ENCODE measurements at regions not wholly inside any gene's neighbourhood (a gene's known extent, or its start where the extent isn't known, plus 50 kb on each side); places are given as distances from the start of the nearest gene placed in this dataset.
A peak's percentile ranks its signal among the peaks of the same experiment; 100 is the strongest.

DNA sequence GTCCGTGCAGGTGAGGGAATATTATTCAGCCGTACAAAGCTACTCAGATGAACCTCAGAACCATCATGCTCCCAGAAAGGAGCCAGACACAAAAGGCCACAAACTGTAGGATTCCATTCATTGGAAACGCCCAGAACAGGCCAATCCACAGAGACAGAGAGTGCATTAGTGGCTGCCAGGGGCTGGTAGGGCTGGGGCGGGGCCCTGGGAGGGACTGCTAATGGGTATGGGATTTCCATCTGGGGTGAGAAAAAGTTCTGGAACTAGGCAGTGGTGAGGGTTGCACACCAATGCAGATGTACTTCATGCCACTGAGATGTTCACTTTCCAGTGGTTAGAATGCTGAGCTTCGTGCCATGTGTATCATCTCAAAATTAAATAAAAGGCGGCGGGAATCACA lies 101.1 kb downstream of the RFLNA start:
- H3K4me1 ChIP-seq, result peaks cover 0 to 99% (median 93%) of the 10 kb centered on the region in 4 donors
- DNase-seq, result no peak
- intact Hi-C loops (cut with DNase I), result no loop called here
- peak overlapping the region; percentile 94 to 99 (median 96) for H3K27ac ChIP-seq
- H3K36me3 ChIP-seq, result peaks cover 0 to 45% (median 21%) of the 10 kb centered on the region in 4 donors
- no peak overlapping the region for H3K4me3 ChIP-seq
- no peaks in the 10 kb centered on the region for H3K27me3 ChIP-seq
- TF ChIP-seq POLR2A (IDR thresholded peaks at IDR 0.05), result no peak
- TF ChIP-seq, protein P1, sequence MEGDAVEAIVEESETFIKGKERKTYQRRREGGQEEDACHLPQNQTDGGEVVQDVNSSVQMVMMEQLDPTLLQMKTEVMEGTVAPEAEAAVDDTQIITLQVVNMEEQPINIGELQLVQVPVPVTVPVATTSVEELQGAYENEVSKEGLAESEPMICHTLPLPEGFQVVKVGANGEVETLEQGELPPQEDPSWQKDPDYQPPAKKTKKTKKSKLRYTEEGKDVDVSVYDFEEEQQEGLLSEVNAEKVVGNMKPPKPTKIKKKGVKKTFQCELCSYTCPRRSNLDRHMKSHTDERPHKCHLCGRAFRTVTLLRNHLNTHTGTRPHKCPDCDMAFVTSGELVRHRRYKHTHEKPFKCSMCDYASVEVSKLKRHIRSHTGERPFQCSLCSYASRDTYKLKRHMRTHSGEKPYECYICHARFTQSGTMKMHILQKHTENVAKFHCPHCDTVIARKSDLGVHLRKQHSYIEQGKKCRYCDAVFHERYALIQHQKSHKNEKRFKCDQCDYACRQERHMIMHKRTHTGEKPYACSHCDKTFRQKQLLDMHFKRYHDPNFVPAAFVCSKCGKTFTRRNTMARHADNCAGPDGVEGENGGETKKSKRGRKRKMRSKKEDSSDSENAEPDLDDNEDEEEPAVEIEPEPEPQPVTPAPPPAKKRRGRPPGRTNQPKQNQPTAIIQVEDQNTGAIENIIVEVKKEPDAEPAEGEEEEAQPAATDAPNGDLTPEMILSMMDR (IDR thresholded peaks at IDR 0.05), result no peak
- no peak for TF ChIP-seq EP300 (IDR thresholded peaks at IDR 0.05)
- TF ChIP-seq POLR2AphosphoS5 (IDR thresholded peaks at IDR 0.05), result no peak
- WGBS, 2 donors, result 76 to 84% methylated on average over 7 of the region's 7 CpGs
- H3K9me3 ChIP-seq, result no peaks in the 10 kb centered on the region

DNA sequence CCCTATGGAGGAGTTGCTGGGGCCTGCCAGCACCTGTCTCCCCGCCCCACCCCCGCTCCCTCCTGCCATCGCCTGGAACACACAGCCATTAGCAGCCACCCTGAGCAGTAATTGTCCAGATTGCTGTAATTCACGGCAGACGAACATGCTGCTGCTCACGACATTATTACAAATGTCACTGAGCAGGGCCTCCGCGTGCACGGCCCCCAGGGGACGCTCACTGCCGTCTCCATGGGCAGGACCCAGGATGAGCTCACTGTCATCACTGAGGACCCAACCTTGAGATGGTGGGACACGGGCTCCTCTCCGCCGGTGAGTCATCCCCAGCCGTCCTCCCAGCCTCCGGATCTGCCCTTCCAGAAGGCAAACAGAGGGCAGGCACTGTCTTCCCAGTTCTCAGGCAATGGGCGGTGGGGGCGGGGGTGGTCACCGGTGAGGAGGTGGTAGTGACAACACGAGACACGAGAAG lies 100.4 kb downstream of the RFLNA start:
- peaks cover 0 to 100% (median 97%) of the 10 kb centered on the region in 4 donors for H3K4me1 ChIP-seq
- H3K9me3 ChIP-seq, result no peaks in the 10 kb centered on the region
- H3K36me3 ChIP-seq, result peaks cover 0 to 38% (median 18%) of the 10 kb centered on the region in 4 donors
- H3K4me3 ChIP-seq, result no peak overlapping the region
- no peak for DNase-seq
- intact Hi-C loops (cut with DNase I), result no loop called here
- H3K27me3 ChIP-seq, result no peaks in the 10 kb centered on the region
- no peak for TF ChIP-seq POLR2AphosphoS5 (IDR thresholded peaks at IDR 0.05)
- TF ChIP-seq EP300 (IDR thresholded peaks at IDR 0.05), result no peak
- no peak for TF ChIP-seq POLR2A (IDR thresholded peaks at IDR 0.05)
- TF ChIP-seq, protein P1 (IDR thresholded peaks at IDR 0.05), result no peak
- H3K27ac ChIP-seq, result peak overlapping the region; percentile 94 to 99 (median 96)
- 81 to 88% methylated on average over 21 of the region's 21 CpGs for WGBS, 2 donors

DNA sequence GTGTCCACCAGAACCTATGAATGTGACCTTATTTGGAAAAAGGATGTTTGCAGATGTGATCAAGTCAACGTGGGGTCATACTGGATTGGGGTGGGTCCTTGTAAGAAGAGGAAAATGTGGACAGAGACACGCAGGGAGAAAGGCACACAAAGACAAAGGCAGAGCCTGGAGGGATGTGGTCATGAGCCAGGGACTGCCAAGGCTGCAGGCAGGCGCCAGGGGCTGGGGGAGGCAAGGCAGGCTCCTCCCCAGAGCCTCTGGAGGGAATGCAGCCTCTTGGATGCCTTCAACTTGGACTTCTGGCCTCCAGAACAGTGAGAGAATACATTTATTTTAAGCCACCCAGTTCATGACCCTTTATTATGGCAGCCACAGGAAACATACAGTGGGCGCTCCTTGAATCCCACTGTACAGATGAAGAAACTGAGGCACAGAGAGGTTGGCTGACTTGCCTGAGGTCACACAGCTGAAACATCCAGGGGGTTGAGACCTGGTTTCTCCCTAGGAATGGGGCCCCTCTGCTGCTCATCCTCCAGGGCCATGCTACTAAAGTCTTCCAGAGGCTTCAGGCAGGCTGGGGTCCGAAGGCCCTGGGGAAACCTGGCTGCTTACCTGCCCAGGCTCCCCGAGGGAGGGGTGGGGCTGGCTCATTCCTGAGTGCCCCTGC lies 99.7 kb downstream of the RFLNA start:
- H3K36me3 ChIP-seq, result peaks cover 0 to 33% (median 13%) of the 10 kb centered on the region in 4 donors
- no peak for TF ChIP-seq POLR2A (IDR thresholded peaks at IDR 0.05)
- TF ChIP-seq POLR2AphosphoS5 (IDR thresholded peaks at IDR 0.05), result peak in 3 of 4 donors; percentile 47 to 52 (median 52)
- intact Hi-C loops (cut with DNase I), result no loop called here
- H3K9me3 ChIP-seq, result no peaks in the 10 kb centered on the region
- no peaks in the 10 kb centered on the region for H3K27me3 ChIP-seq
- peak overlapping the region; percentile 94 to 99 (median 96) for H3K27ac ChIP-seq
- DNase-seq, result no peak
- peaks cover 0 to 100% (median 99%) of the 10 kb centered on the region in 4 donors for H3K4me1 ChIP-seq
- 73 to 79% methylated on average over 6 of the region's 6 CpGs for WGBS, 2 donors
- H3K4me3 ChIP-seq, result no peak overlapping the region

DNA sequence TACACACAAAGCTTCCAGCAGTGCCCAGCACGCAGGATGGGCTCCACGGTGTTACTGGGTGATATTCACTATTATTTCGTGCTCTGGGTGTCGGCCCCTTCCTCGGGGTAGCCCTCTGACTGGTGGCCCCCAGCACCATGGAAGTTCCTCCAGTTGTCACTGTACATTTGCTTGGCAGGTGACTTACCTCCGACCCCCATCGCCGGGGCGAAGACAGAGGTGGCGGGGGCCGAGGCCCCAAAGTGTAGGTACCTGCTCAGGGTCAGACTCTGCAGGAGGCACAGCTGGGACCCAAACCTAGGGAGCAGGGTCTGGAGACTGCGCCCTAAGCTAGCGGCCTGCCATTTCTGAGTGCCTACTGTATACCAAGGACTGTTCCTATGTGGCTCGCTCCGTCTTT lies 98.9 kb downstream of the RFLNA start:
- 92 to 94% methylated on average over 15 of the region's 15 CpGs for WGBS, 2 donors
- no peaks in the 10 kb centered on the region for H3K9me3 ChIP-seq
- no peaks in the 10 kb centered on the region for H3K27me3 ChIP-seq
- peak overlapping the region; percentile 94 to 99 (median 96) for H3K27ac ChIP-seq
- TF ChIP-seq EP300 (IDR thresholded peaks at IDR 0.05), result no peak
- TF ChIP-seq, protein P1 (IDR thresholded peaks at IDR 0.05), result no peak
- no peak for TF ChIP-seq POLR2AphosphoS5 (IDR thresholded peaks at IDR 0.05)
- no peak for TF ChIP-seq POLR2A (IDR thresholded peaks at IDR 0.05)
- DNase-seq, result no peak
- peaks cover 0 to 100% (median 99%) of the 10 kb centered on the region in 4 donors for H3K4me1 ChIP-seq
- peaks cover 0 to 33% (median 12%) of the 10 kb centered on the region in 4 donors for H3K36me3 ChIP-seq
- intact Hi-C loops (cut with DNase I), result no loop called here
- H3K4me3 ChIP-seq, result no peak overlapping the region

DNA sequence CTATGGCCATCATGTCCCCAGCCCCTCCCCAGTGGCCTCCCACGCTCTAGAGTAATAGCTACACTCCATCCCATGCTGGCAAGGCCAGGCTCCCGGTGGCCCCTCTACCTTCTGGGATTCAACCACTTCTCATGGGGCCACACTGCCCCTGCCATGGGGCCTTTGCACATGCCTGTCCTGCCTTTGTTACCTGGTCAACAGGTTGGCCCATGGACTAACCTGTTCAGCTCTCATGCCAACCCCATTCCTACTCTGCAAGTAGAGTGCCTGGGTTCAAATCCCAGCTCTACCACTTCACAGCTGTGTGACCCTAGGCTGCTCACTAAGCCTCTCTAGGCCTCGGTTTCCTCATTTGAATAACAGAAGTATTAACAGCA lies 98.5 kb downstream of the RFLNA start:
- Histone ChIP-seq H3K9me3 (no peaks in the 10 kb centered on the region), H3K36me3 (peaks cover 0 to 33% (median 12%) of the 10 kb centered on the region in 4 donors), H3K4me1 (peaks cover 0 to 98% (median 97%) of the 10 kb centered on the region in 4 donors), H3K4me3 (no peak overlapping the region), H3K27me3 (no peaks in the 10 kb centered on the region), H3K27ac (peak overlapping the region; percentile 94 to 99 (median 96))
- no peak for DNase-seq
- intact Hi-C loops (cut with DNase I), result no loop called here
- WGBS, 2 donors, result 33 to 71% methylated on average over 3 of the region's 3 CpGs
- TF ChIP-seq, protein P1 (IDR thresholded peaks at IDR 0.05), result no peak
- TF ChIP-seq POLR2AphosphoS5 (IDR thresholded peaks at IDR 0.05) (no peak), POLR2A (IDR thresholded peaks at IDR 0.05) (no peak), EP300 (IDR thresholded peaks at IDR 0.05) (no peak)
